22Rv1 (cell line): ENCODE measurements at regions not wholly inside any gene's neighbourhood (a gene's known extent, or its start where the extent isn't known, plus 50 kb on each side); places are given as distances from the start of the nearest gene placed in this dataset.

Source experiments
- CTCF ChIP-seq: fragments of 450-650 bp; IDR thresholded peaks from 2 replicates; pipeline ENCODE4 v1.5.1; 2017; ENCODE audit warnings: mild to moderate bottlenecking
- ZFX ChIP-seq: fragments of 450-650 bp; IDR thresholded peaks from 2 replicates; pipeline ENCODE4 v1.6.1; 2017; ENCODE audit warnings: antibody characterized with exemption, borderline replicate concordance

- TF ChIP-seq CTCF = no peak
- TF ChIP-seq ZFX = no peak
These were observed 115.0 kb upstream of the ADAMTS18 start for GRCh38 chr16:77549876-77550275.
